ENCODE measurements at regions not wholly inside any gene's neighbourhood (a gene's known extent, or its start where the extent isn't known, plus 50 kb on each side); places are given as distances from the start of the nearest gene placed in this dataset.

GRCh38 chr14:39880106-39880695, 448.0 kb upstream of the FBXO33 start:
- TF ChIP-seq CTCF (IDR thresholded peaks at IDR 0.05; ENCODE audit: control extremely low read depth, extremely low read depth, low read depth, missing control alignments) = no peak

DNA sequence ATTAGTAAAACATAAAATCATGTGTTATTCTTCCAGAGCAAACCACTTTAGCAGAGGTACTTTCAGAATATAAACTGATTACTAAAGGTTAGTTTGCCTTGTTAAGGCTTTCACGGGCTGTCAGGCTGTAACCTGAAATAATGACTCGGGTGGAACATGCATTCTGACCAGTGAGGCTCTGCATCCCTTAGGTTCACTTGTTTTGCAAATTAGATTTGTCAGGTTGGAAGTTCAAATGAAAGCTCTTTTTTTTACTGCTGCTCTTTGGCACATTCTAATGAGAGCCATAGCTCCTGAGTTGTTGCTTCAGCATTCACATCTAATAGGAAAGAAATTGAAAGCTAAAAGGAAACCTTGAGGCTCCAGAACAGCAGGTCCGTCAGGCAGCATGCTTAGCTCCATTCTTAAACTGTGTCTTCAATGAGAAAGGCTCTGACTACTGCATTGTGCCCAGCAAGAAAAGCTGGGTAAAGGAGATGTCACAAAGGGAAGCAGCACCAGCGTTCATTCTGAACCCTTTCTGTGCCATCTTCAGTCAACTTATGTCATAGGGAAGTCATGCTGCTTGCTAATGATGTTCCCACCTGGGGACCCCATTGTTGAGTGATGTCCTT, 445.5 kb upstream of the FBXO33 start:
- no peak for DNase-seq (ENCODE audit: extremely low spot score)
- CTCF ChIA-PET = no interaction called here
- POLR2A ChIA-PET = interaction anchor here (0.6 kb wide), 1 partner anchor 91 kb away, joined by 4 read pairs; no protein-coding TSS in a partner anchor
- no peak for TF ChIP-seq CTCF (IDR thresholded peaks at IDR 0.05; ENCODE audit: control extremely low read depth, extremely low read depth, low read depth, missing control alignments)

More at GRCh38 chr14:39880106-39880695, 448.0 kb upstream of the FBXO33 start:
- no peak for DNase-seq (ENCODE audit: extremely low spot score)
- CTCF ChIA-PET = no interaction called here
- POLR2A ChIA-PET = no interaction called here

DNA sequence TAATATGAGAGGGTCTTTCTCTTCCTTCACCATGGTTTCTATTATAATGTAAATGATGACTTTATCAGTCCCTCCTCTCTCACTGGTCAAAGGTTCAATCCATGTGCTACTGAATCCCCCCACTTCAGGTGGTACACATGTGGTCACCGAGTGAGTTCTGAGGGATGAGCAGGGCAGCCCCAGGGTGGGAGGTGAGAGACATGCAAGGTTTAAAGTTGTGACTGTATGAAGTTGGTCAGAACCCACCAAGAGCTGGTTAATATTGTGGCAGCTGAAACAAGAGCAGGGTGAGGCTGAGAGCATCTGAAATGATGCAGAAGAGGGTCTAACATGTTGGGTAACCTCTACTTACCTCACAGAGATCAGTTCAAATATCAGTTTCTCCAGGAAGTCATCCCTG, 444.7 kb upstream of the FBXO33 start:
- ChIA-PET POLR2A (no interaction called here), CTCF (interaction anchor here (1.8 kb wide), 1 partner anchor 18 kb away, joined by 3 read pairs; no protein-coding TSS in a partner anchor)
- no peak for DNase-seq (ENCODE audit: extremely low spot score)
- no peak for TF ChIP-seq CTCF (IDR thresholded peaks at IDR 0.05; ENCODE audit: control extremely low read depth, extremely low read depth, low read depth, missing control alignments)

- POLR2A ChIA-PET = no interaction called here
- CTCF ChIA-PET = no interaction called here
- no peak for TF ChIP-seq CTCF (IDR thresholded peaks at IDR 0.05; ENCODE audit: control extremely low read depth, extremely low read depth, low read depth, missing control alignments)
These were observed 442.8 kb upstream of the FBXO33 start for GRCh38 chr14:39875028-39875427.

GRCh38 chr14:39873791-39874190, 441.6 kb upstream of the FBXO33 start:
- no peak for TF ChIP-seq CTCF (IDR thresholded peaks at IDR 0.05; ENCODE audit: control extremely low read depth, extremely low read depth, low read depth, missing control alignments)
- DNase-seq (ENCODE audit: extremely low spot score) = no peak
- CTCF ChIA-PET = no interaction called here
- POLR2A ChIA-PET = no interaction called here

More at GRCh38 chr14:39875028-39875427, 442.8 kb upstream of the FBXO33 start:
- DNase-seq (ENCODE audit: extremely low spot score) = no peak

DNA sequence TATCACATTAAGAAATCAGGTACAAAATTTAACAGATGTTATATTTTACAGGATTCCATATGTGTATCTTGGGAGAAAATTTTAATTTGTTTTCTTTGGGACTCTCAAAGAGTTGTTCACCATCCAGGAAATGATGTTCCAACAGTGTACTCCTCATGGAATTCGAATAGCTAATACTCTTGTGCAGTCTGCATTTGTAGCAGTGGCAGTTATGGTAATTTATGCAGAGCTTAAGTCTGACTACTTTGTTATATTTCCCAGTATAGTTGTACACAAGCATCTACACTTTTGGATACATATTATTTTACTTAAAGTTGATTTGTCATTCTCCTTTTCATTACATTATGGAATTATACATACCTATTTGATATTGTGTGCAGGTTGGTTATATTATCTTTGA, 436.7 kb upstream of the FBXO33 start:
- POLR2A ChIA-PET = no interaction called here
- TF ChIP-seq CTCF (IDR thresholded peaks at IDR 0.05; ENCODE audit: control extremely low read depth, extremely low read depth, low read depth, missing control alignments) = no peak
- no peak for DNase-seq (ENCODE audit: extremely low spot score)
- CTCF ChIA-PET = no interaction called here
